ENCODE measurements at regions not wholly inside any gene's neighbourhood (a gene's known extent, or its start where the extent isn't known, plus 50 kb on each side); places are given as distances from the start of the nearest gene placed in this dataset.

GRCh38 chr1:232431748-232432147 is 198.2 kb downstream of the SIPA1L2 start:
- Histone ChIP-seq H4K20me1 (ENCODE audit: low read length) (no peaks in the 10 kb centered on the region), H3K9ac (ENCODE audit: low read length) (no peak overlapping the region)
- no peak for ATAC-seq

GRCh38 chr1:232431326-232431725 is 198.6 kb downstream of the SIPA1L2 start:
- no peak for TF ChIP-seq CTCF (conservative IDR thresholded peaks at IDR 0.05; ENCODE audit: low read depth, low read length)
- H3K9me3 ChIP-seq (ENCODE audit: low read length) = no peaks in the 10 kb centered on the region
- POLR2A ChIA-PET (ENCODE audit: unreplicated experiment) = no interaction called here

More at GRCh38 chr1:232431748-232432147, 198.2 kb downstream of the SIPA1L2 start:
- no peaks in the 10 kb centered on the region for H3K27me3 ChIP-seq (ENCODE audit: low read length)
- ChIA-PET POLR2A (ENCODE audit: unreplicated experiment) (no interaction called here), CTCF (no interaction called here)
- H3F3A ChIP-seq (ENCODE audit: low read length, unreplicated experiment) = no peaks in the 10 kb centered on the region
- no peak overlapping the region for H3K4me2 ChIP-seq (ENCODE audit: low read length)
- no peak overlapping the region for H2AFZ ChIP-seq (ENCODE audit: low read length)
- TF ChIP-seq EZH2phosphoT487 (IDR thresholded peaks at IDR 0.05; ENCODE audit: borderline replicate concordance, low read length) (no peak), EZH2 (IDR thresholded peaks at IDR 0.05; ENCODE audit: low read length, unreplicated experiment) (no peak), CTCF (conservative IDR thresholded peaks at IDR 0.05; ENCODE audit: low read depth, low read length) (no peak)
- peaks cover 22% of the 10 kb centered on the region for H3K4me1 ChIP-seq (ENCODE audit: insufficient read depth, low read length)
- intact Hi-C loops (cut with micrococcal nuclease) = no loop called here
- BruUV-seq (replicated peaks) = no TSS peak
- no peaks in the 10 kb centered on the region for H3K79me2 ChIP-seq (ENCODE audit: low read length)
- no peak overlapping the region for H3K4me3 ChIP-seq (ENCODE audit: low read length)
- no peaks in the 10 kb centered on the region for H3K9me2 ChIP-seq (replicated peaks; ENCODE audit: low read length)
- no peak for DNase-seq
- H3K9me3 ChIP-seq (ENCODE audit: low read length) = no peaks in the 10 kb centered on the region
- no peaks in the 10 kb centered on the region for H3K36me3 ChIP-seq (ENCODE audit: low read depth, low read length)
- no peak overlapping the region for H3K27ac ChIP-seq (ENCODE audit: low read length)

GRCh38 chr1:232430467-232430866 is 199.5 kb downstream of the SIPA1L2 start:
- H3F3A ChIP-seq (ENCODE audit: low read length, unreplicated experiment) = no peaks in the 10 kb centered on the region
- H3K79me2 ChIP-seq (ENCODE audit: low read length) = no peaks in the 10 kb centered on the region
- no peaks in the 10 kb centered on the region for H3K9me3 ChIP-seq (ENCODE audit: low read length)
- no peak overlapping the region for H2AFZ ChIP-seq (ENCODE audit: low read length)
- no peaks in the 10 kb centered on the region for H3K9me2 ChIP-seq (replicated peaks; ENCODE audit: low read length)
- no TSS peak for BruUV-seq (replicated peaks)
- TF ChIP-seq EZH2 (IDR thresholded peaks at IDR 0.05; ENCODE audit: low read length, unreplicated experiment) (no peak), EZH2phosphoT487 (IDR thresholded peaks at IDR 0.05; ENCODE audit: borderline replicate concordance, low read length) (no peak), CTCF (conservative IDR thresholded peaks at IDR 0.05; ENCODE audit: low read depth, low read length) (no peak)
- H3K4me2 ChIP-seq (ENCODE audit: low read length) = no peak overlapping the region
- no peak for DNase-seq
- CTCF ChIA-PET = no interaction called here
- H3K4me1 ChIP-seq (ENCODE audit: insufficient read depth, low read length) = peaks cover 31% of the 10 kb centered on the region
- H3K9ac ChIP-seq (ENCODE audit: low read length) = no peak overlapping the region
- no peaks in the 10 kb centered on the region for H3K36me3 ChIP-seq (ENCODE audit: low read depth, low read length)
- POLR2A ChIA-PET (ENCODE audit: unreplicated experiment) = no interaction called here
- intact Hi-C loops (cut with micrococcal nuclease) = no loop called here
- no peak overlapping the region for H3K27ac ChIP-seq (ENCODE audit: low read length)
- ATAC-seq = no peak
- H3K4me3 ChIP-seq (ENCODE audit: low read length) = no peak overlapping the region
- H4K20me1 ChIP-seq (ENCODE audit: low read length) = no peaks in the 10 kb centered on the region
- no peaks in the 10 kb centered on the region for H3K27me3 ChIP-seq (ENCODE audit: low read length)

More at GRCh38 chr1:232431326-232431725, 198.6 kb downstream of the SIPA1L2 start:
- BruUV-seq (replicated peaks) = no TSS peak
- no peak overlapping the region for H3K4me3 ChIP-seq (ENCODE audit: low read length)
- no peaks in the 10 kb centered on the region for H3F3A ChIP-seq (ENCODE audit: low read length, unreplicated experiment)
- H2AFZ ChIP-seq (ENCODE audit: low read length) = no peak overlapping the region
- CTCF ChIA-PET = no interaction called here
- peaks cover 26% of the 10 kb centered on the region for H3K4me1 ChIP-seq (ENCODE audit: insufficient read depth, low read length)
- no peak overlapping the region for H3K4me2 ChIP-seq (ENCODE audit: low read length)
- H3K79me2 ChIP-seq (ENCODE audit: low read length) = no peaks in the 10 kb centered on the region
- H4K20me1 ChIP-seq (ENCODE audit: low read length) = no peaks in the 10 kb centered on the region
- intact Hi-C loops (cut with micrococcal nuclease) = no loop called here
- no peaks in the 10 kb centered on the region for H3K27me3 ChIP-seq (ENCODE audit: low read length)
- no peaks in the 10 kb centered on the region for H3K36me3 ChIP-seq (ENCODE audit: low read depth, low read length)
- no peak overlapping the region for H3K27ac ChIP-seq (ENCODE audit: low read length)
- ATAC-seq (no peak), DNase-seq (no peak)
- no peak overlapping the region for H3K9ac ChIP-seq (ENCODE audit: low read length)
- H3K9me2 ChIP-seq (replicated peaks; ENCODE audit: low read length) = no peaks in the 10 kb centered on the region

Measured in PC-3 (cell line).